Stimulated activated CD8-positive, alpha-beta memory T cell treated with anti-CD3 and anti-CD28 coated beads, Interleukin-12 subunit alpha, Interleukin-12 subunit beta, amount 100 ng/mL, for 1 hour (primary cell): ENCODE measurements at regions not wholly inside any gene's neighbourhood (a gene's known extent, or its start where the extent isn't known, plus 50 kb on each side); places are given as distances from the start of the nearest gene placed in this dataset.

Experiments
- DNase-seq: peaks from one replicate; pipeline ENCODE4 v3.0.0-alpha.2; 2020; ENCODE audit warnings: low read depth

DNA sequence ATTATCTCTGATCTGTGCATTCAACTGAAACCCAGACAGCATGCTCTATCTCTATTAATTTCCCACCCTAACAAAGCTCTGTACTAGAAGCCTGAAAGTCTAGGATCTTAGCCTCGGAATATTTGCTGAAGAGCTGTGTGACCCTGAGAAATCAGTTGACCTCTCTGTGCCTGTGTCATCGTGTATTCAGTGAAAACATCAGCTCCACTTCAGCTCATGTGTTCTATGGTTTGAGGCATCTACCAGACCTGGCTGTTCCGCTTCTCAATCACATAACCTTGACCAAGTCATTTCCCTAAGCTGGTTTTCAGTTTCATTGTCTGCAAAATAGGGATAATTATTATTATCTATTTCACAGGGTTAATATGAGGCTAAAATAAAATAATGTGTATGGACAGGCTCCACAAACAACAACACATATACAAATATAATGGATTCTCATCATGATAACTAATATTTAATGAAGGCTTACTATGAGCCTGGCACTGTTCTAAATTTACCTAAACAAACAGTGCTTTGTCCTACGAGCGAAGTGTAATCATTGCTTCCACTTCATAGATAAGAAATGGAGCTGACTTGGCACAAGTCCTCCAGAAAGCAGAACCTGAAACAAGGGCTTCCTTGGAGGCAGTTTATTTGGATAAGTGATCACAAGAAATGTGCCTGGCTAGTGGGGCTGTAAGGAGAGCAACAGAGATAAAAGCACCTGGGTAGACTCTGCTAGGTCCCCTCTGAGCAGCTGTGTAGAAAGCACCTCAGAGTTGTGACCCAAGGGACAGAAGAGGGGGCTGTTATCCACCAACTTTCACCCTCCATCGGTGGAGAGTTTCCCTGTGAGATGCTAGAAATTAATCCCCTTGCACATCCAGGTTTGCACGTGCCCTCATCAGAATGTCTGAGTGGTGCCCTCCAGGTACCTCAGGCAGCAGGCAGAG lies 356.9 kb downstream of the RAB28 start:
- no peak for DNase-seq

DNA sequence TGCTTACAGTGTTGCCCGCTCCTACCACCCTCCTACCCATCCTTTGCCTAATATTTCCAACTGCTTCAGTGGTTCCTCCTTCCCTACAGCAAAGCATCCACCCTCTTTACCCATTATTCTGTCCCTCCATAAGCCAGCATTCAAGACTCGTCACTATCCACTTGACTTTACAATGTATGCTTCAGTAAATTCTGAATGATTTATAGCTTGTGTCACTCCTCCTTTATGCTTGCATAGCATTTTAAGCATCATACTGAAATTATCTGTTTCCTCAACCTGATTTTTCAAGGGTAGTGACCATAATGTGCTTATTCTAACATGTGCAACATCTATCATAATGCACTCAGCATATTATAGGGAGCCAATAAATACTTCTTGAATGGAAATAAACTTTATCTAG lies 365.5 kb downstream of the RAB28 start:
- no peak for DNase-seq

DNA sequence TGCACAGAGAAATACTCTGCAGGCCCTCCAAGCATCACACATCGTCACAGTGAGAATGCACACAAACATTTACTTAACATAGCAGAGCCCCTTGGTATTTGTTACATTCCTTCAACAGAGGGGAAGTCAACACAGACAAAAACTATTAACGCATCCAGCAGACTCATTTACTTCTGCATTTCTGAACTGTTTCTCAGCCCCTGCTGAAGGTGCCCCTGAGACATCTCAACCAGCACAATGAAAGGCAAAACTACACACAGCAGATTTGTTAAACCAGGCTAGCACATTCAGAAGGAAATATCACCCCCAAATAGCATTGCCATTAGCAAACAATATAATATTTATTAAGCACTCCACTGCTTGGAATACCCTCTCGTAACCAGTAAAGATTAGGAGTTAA lies 367.0 kb downstream of the RAB28 start:
- no peak for DNase-seq

DNA sequence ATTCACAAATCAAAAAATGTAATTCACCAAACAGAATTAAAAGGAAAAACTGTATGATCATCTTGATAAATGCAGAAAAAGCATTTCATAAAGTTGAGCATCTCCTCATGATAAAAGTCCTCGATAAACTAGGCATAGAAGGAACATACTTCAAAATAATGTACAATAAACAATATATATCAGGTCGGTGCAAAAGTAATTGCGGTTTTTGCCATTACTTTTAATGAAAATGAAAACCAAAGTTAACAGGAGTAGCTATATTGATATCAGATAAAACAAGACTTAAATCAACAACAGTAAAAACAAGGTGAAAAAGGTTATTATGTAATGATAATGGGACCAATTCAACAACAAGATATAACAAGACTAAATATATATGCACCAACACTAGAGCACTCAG lies 372.1 kb downstream of the RAB28 start:
- no peak for DNase-seq

DNA sequence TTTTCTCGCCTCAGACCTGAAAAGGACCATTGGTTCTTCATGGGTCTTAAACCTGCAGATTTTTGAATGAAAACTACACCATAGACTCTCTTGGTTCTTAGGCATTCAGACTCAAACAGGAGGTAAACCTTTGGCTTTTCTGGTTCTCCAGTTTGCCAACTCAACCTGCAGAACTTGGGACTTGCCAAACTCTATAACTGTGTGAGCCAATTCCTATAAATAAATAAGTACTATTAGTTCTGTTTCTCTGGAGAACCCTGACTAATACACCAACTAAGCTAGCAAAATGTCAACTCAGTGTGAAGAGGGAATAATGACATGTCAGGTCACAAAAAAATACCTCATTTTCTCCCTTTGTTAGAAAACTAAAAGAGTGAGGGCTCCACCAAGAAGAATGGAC lies 374.6 kb downstream of the RAB28 start:
- no peak for DNase-seq

DNA sequence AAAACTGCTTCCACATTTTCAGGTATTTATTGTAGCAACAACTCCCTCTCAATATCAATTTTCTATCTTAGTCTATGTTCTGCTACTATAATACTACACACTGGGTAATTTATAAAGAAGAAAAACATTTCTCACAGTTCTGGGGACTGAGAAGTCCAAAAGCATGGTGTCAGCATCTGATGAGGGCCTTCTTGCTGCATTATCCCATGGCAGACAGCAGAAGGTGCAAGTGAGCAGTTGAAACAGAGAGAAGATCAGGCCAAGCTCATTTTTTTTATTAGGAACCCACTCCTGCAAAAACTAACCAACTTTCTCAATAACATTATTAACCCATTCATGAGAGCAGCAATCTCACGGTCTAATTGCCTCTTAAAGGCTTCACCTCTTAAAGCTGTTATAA lies 376.0 kb downstream of the RAB28 start:
- no peak for DNase-seq

DNA sequence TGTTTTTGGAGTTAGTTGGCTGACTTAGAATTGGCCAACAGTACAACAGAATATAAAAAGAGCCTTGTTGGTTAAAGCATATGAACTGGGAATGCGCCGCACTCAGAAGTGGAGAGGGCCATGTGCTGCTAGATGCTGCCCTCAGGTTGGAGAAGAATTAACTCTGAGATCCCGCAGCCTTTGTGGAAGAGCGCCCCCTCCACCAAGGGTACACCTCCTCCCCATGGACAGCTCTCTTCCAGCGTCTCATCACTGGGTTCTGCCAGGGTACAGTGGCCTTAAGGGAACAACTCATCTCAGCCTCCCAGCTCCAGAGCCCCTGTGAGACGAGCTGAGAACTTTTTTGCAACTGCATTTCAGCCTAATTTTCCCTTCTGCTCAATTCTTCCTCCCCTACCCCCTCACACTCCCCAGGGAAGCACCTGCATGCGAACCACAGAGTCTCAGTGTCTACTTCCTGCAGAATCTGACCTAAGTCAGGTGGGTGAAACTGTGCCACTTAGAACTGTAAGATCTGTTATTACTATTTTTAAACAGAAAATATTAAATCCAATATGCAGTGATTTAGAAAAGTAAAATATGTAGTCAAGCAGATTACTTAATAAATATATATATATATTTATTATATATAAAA lies 380.6 kb downstream of the RAB28 start:
- no peak for DNase-seq

DNA sequence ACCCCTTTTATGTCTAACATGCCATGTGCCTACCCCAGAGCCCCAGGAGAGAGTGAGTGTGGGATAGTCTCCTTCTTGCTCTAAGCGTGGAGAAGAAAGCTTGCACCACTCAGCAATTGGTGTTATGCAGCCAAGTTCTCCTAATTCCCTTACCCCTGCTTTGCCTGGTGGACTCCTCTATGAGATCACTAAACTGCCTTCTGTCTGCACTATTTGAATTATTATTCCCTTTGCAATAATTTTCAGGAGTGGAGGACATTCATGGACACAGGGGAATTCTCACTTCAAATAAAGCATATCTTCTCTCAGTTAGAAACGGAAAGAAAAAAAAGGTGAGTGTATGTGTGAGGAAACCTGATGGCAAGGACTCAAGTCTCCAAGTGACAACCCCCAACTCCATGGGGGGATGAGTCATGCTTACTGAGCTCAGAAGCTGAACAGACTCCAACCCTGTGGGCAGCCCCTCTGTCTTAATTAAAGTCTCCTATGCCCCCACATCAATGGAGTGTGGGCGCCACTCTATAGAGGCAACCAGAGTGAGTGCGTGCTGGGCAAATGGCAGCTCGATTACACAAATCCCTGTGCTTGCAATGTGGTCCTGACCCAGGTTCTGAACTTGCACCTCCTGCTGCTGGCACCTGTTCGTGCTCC lies 381.9 kb downstream of the RAB28 start:
- DNase-seq, result no peak

DNA sequence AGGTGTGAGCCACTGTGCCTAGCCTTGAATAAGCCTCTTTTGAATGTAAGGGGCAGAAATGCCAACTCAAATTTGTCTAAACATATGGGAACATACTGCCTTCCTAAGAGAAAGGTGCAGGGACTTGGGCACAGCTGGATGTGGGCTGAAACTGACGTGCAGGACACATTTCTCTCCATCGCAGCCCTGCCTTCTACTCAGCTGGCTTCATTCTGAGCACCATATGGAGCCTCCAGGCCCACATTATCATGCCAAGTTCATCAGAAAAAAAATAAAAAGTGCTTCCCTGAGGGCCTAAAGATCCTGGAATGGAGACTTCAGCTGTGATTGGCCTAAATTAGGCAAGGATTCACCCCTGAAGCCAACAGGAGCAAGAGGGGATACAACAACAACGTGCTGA lies 386.2 kb downstream of the RAB28 start:
- no peak for DNase-seq

DNA sequence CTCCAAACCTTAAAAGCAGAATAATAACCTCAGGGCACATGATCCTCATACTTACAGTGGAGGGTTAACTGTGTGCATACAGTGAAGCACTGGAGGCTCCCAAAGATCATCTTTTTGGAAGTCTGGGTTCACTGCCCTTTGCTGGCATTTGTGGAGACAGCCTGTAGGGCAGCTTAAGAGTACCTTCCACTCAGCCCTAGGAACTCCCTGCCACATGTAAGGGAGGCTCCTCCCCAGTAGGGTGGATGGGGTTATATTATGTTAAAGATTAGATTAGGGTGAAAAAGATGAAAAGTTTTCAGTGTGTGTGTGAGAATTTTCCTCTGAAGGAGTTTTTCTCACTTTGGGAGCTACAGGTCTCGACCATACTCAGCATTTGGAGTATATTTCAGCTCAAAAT lies 388.4 kb downstream of the RAB28 start:
- DNase-seq, result no peak

DNA sequence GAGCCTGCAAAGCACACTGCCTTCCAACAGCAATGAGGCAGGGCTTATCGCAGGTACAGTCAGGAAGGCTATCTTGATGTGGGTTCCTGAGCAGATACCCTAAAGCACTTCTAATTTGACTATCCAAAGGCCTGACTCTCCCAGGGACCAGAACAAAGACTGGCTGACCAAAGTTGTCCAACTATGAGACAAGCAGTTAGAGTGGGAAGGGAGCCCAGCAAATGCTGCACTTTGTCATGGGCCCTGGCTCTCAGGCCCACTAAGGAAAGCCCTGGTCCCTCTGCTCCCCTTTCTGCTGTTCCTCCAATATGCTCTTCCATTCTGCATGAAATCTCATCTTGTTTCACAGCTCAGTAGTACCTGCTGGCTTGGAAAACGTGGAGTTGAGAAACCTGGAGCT lies 391.0 kb downstream of the RAB28 start:
- no peak for DNase-seq

DNA sequence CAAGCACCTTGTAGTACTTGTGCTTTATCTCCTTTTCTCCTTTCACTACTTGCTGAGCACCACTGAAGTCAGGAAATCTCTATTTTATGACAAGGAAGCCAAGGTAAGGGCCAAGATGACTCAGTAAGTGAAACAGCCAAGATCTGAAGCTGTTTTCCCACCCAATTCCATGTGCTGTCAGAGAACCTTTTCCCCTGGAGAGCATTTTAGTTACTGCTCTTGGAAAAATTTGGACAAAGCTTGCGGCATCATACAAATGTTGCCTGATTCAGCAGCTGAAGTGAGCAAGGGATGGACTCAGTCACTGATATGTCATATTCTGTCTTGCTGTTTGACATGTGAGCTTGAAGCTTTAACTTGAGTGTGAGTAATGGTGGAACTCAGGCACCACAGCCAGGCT lies 391.4 kb downstream of the RAB28 start:
- DNase-seq, result no peak

DNA sequence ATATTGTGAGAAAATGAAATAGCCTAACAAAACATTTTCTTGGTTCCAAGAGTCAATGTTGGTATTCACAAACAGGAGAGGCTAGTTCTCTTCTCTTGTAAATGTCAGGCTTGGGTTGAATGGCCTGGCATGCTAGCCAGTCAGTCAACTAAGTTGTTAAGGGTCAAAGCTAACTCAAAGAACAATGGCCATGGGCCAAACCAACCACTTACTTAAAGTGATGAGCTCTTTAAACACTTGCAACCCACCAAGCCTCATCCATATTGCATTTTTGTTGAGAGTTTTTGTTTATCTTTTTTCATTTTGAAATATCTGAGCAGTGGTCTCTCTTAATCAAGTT lies 394.5 kb downstream of the RAB28 start:
- DNase-seq, result no peak

DNA sequence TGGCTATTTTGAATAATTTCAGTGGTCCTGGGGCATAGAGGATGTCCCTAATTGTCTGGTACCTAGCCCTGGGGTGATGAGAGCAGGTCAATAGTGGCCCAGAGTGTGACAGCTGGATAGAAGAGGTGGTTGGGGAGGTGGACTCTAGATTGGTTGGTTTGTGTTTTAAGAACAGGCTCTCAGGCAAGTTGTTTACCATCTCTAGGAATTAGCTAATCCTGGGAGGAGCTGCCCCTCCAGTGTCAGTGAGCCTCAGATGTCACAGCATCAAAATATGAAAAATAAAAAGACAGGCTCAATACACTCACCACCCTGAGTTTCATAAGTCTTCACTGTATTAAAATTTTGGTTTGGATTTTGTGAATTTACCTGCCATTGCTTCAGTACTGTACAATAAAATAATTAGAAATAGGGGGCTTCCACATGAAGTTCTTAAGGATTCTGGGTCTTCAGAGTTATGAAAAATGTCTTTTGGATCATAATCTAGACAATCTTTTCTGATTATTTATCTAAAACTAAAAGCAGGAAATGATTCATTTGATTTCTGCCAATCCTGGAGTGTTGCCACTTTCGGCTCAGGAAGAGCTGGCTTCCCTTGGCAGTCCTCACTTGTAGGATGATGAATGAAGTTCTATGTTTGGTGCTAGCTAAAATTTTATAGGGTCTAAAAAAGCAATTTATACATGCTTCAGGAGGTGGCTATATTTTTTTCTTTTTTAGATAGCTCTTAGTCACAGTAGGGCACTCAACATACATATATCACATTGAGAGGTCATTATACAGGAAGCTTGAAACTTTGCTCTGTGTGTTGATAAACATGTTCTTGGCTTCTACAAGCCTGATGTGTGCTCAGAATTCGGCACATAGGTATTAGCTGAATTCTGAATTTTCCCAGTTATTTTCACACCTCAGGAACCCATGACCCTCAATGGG lies 395.1 kb downstream of the RAB28 start:
- DNase-seq, result no peak

DNA sequence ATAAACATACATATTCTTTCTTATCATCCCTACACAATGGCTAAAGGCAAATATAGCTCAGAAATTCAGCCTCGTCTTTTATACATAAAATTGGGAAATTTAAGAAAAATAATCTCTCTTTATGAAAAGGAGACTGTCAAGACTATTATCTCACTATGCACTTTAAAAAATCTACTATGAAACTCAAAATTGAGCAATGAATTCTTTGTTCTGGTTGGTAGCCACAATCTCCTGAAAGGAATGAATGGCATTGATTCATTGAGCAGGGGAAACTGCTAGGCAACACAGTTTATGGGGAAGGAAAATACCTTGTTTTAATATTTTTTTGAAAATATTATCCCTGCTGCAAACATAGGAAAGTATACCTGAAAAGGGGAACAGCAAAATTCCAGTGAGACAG lies 397.1 kb downstream of the RAB28 start:
- no peak for DNase-seq

DNA sequence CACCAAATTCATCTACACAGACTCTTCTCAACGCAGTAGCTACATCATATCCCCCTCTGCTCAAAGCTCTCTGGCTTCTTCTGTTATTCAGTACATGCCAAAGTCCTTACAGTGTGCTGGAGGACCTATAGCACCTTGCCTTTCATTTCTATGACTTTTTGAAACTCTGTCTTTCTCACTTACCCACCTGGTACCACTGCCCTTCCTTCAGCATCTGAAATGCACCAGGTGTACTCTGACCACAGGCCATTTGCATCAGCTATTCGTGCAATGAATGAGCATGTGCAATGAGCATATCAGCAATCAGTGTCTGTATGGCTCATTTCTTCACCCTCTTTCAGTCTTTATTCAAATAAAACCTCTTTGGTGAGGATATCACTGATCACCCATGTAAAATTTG lies 399.9 kb downstream of the RAB28 start:
- DNase-seq, result no peak

DNA sequence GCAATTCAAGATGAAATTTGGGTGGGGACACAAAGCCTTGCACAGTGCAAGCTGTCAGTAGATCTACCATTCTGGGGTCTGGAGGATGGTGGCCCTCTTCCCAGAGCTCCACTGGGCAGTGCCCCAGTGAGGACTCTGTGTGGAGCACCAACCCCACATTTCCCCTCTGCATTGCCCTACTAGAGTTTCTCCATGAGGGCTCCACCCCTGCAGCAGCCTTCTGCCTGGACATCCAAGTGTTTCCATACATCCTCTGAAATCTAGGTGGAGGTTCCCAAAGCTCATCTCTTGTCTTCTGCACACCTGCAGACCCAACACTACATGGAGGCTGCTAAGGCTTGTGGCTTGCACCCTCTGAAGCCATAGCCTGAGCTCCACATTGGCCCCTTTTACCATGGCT lies 402.3 kb downstream of the RAB28 start:
- no peak for DNase-seq

DNA sequence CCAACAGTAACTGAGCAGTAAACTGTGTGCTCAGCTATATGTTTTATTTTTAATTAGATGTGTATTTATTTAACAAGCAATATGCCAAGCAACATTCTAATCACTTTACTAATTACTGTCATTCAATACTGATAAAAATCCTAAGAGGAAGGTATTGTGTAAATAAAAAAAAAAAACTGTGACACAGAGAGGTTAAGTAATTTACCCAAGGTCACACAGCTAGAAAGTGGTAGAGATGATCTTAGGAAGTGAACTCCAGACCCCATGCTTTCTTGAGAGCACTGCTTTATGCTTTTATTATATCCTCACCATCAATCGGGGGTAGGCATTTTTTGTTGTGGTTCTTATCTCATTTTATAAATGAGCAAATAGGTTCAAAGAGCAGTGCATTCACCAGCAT lies 417.1 kb downstream of the RAB28 start:
- no peak for DNase-seq

DNA sequence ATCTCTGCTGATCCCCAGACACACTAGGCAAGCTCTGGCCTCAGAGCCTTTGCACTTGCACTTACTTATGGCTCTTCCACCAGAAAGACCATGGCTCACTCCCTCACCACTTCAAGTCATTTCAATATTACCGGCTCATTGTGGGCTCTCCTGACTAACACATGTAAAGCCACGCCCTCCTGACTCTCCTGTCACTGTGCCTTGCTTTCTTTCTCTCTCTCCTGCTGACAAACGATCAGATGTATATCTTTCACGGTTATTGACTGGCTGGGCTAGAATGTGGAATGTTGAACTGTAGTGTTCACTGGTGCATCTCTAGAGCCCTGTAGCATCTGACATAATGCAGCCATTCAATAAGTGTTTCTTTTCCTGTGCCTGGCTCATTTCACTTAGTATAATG lies 425.1 kb downstream of the RAB28 start:
- no peak for DNase-seq

DNA sequence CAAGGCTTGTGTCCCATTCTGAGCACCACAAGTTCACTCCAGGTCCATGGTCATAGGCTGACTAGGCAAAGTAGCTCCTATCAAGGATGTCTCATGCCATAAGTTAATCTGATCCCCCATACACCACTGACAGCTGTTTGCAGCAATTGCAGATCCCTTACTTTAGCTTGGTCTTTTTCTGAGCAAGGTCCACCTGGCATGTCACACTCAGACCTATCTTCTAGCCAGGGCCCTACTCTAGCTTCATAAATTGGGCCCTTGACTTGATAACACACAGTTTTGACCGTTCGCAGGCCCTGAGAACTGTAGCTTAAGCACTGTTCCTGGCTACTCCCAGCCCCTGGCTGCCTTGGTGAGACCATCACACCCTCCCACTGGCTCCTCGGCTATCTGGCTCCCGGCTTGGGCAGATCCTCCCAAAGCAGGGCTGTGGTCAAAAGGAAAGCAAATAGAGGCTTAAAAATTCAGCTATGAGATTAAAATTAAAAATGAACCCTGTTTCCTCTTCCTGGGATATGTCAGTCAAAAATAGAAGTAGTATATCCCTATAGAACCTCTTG lies 427.4 kb downstream of the RAB28 start:
- no peak for DNase-seq

DNA sequence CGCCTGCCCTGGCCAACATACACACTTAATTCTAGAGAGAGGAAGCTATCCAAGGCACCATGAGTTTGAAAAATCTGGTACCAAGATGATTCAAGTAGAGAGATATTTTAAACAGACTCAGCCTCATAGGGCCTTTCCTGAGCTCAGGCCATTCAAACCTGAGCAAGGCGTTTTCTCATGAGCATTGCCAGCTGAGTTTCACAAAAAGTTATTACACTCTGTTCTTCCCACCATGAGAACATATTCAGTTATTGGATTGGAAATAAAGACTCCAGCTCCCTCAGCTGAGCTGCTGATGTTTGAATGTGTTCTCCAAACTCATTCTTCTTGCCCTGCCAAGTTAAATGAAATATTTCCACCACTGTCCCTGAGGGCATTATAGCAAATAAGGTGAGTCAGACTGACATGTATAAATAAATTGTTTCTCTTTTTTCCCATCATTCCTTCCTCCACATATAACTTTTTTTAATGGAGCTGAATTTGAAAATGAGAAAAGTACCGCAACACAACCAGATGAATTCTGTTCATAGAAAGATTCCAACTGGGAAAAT lies 429.6 kb downstream of the RAB28 start:
- no peak for DNase-seq

DNA sequence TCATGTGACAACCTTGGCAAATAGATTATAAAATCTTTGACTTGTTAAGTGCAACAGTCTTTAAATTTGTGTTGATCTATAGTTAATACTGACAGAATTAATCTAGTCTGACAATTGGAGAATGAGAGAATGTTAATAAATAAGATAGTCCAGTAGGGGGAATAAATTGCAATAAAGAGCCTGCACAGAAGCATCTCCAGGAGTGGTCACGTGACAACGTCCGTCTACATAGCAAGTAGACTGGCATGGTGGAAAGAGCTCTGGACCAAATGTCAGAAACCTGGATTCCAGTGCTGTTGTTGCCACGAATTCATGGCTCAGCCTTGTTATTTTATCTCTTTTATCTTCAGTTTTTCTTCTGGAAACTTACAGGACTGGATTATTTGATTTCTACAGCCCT lies 436.5 kb downstream of the RAB28 start:
- no peak for DNase-seq
